BLaER1 (cell line): ENCODE measurements at regions not wholly inside any gene's neighbourhood (a gene's known extent, or its start where the extent isn't known, plus 50 kb on each side); places are given as distances from the start of the nearest gene placed in this dataset.

Source experiments
- H3K27ac ChIP-seq: shearing (Covaris generic); formaldehyde crosslinking; 2 replicates; pipeline ENCODE4 v1.8.1; 2022
- H3K27me3 ChIP-seq: shearing (Covaris generic); formaldehyde crosslinking; 2 replicates; pipeline ENCODE4 v1.8.1; 2022
- H3K36me3 ChIP-seq: shearing (Covaris generic); formaldehyde crosslinking; 2 replicates; pipeline ENCODE4 v1.8.1; 2022
- H3K4me1 ChIP-seq: shearing (Covaris generic); formaldehyde crosslinking; 2 replicates; pipeline ENCODE4 v1.8.1; 2022
- H3K4me2 ChIP-seq: shearing (Covaris generic); formaldehyde crosslinking; 2 replicates; pipeline ENCODE4 v1.8.1; 2022
- H3K4me3 ChIP-seq: shearing (Covaris generic); formaldehyde crosslinking; 2 replicates; pipeline ENCODE4 v1.8.1; 2022
- H3K9ac ChIP-seq: shearing (Covaris generic); formaldehyde crosslinking; 2 replicates; pipeline ENCODE4 v1.8.1; 2022
- H3K9me3 ChIP-seq: shearing (Covaris generic); formaldehyde crosslinking; 2 replicates; pipeline ENCODE4 v1.8.1; 2022
- H4K20me1 ChIP-seq: shearing (Covaris generic); formaldehyde crosslinking; 2 replicates; pipeline ENCODE4 v1.8.1; 2022
- Cebpa-rat ChIP-seq: shearing (Covaris generic); IDR thresholded peaks from 2 replicates; pipeline ENCODE4 v1.8.1; 2022

DNA sequence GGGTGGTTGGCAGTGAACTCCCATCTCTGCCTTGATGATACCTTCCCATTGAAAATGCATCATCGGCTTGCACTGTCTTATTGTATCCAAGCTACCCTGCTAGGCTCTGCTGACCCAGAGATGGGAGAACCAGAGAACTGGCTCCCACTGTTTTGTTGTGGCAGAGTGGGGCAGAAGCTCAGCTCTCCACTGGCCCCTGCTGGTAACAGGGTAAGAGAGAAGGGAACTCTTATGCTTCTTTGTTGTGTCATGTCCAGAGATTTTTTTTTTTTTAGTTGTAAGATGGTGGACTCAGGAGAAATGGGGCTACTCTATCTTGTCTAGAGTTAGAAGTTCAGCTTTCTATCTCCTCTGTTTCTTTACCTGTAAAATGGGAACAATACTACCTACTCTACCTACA is 100.5 kb upstream of the SDK1 start:
- Histone ChIP-seq H3K4me1 (0 out of 2 replicates have a peak, but pooled peaks cover 10% of the 10 kb centered on the region), H3K27ac (no peak overlapping the region), H3K27me3 (no peaks in the 10 kb centered on the region)

GRCh38 chr7:3201306-3201705 is 99.7 kb upstream of the SDK1 start:
- no peak for TF ChIP-seq Cebpa-rat
- no peaks in the 10 kb centered on the region for H3K36me3 ChIP-seq
- peaks cover 3% of the 10 kb centered on the region; the same call in 1 of the 2 replicates for H3K9me3 ChIP-seq
- H3K9ac ChIP-seq = no peak overlapping the region
- H3K27me3 ChIP-seq = no peaks in the 10 kb centered on the region
- H3K27ac ChIP-seq = no peak overlapping the region
- 0 out of 2 replicates have a peak, but pooled peaks cover 10% of the 10 kb centered on the region for H3K4me1 ChIP-seq
- no peak overlapping the region for H3K4me3 ChIP-seq
- H4K20me1 ChIP-seq = no peaks in the 10 kb centered on the region
- no peak overlapping the region for H3K4me2 ChIP-seq

More for the DNA sequence above, 100.5 kb upstream of the SDK1 start:
- no peak for TF ChIP-seq Cebpa-rat
- Histone ChIP-seq H3K9me3 (peaks cover 3% of the 10 kb centered on the region; the same call in 1 of the 2 replicates), H3K9ac (no peak overlapping the region), H3K4me3 (no peak overlapping the region), H3K4me2 (no peak overlapping the region), H3K36me3 (no peaks in the 10 kb centered on the region), H4K20me1 (no peaks in the 10 kb centered on the region)

- Histone ChIP-seq H3K9ac (no peak overlapping the region), H3K27me3 (no peaks in the 10 kb centered on the region), H3K4me1 (0 out of 2 replicates have a peak, but pooled peaks cover 10% of the 10 kb centered on the region), H3K4me2 (no peak overlapping the region), H3K27ac (no peak overlapping the region; the same call in 1 of the 2 replicates), H3K9me3 (peaks cover 3% of the 10 kb centered on the region; the same call in 1 of the 2 replicates), H3K36me3 (no peaks in the 10 kb centered on the region), H4K20me1 (no peaks in the 10 kb centered on the region), H3K4me3 (no peak overlapping the region)
- no peak for TF ChIP-seq Cebpa-rat
Measured at GRCh38 chr7:3201937-3202710, 98.9 kb upstream of the SDK1 start.

- TF ChIP-seq Cebpa-rat = no peak
- Histone ChIP-seq H3K36me3 (no peaks in the 10 kb centered on the region), H3K27ac (no peak overlapping the region), H4K20me1 (no peaks in the 10 kb centered on the region), H3K9ac (no peak overlapping the region), H3K9me3 (peaks cover 3% of the 10 kb centered on the region; the same call in 1 of the 2 replicates), H3K4me3 (no peak overlapping the region), H3K27me3 (no peaks in the 10 kb centered on the region), H3K4me2 (no peak overlapping the region), H3K4me1 (0 out of 2 replicates have a peak, but pooled peaks cover 6% of the 10 kb centered on the region)
Measured at GRCh38 chr7:3204526-3204925, 96.5 kb upstream of the SDK1 start.

- Histone ChIP-seq H3K36me3 (no peaks in the 10 kb centered on the region), H3K4me3 (no peak overlapping the region), H3K4me2 (no peak overlapping the region), H3K4me1 (0 out of 2 replicates have a peak, but pooled peaks cover 6% of the 10 kb centered on the region), H4K20me1 (no peaks in the 10 kb centered on the region), H3K27me3 (no peaks in the 10 kb centered on the region), H3K9me3 (no peaks in the 10 kb centered on the region), H3K27ac (no peak overlapping the region), H3K9ac (no peak overlapping the region)
- no peak for TF ChIP-seq Cebpa-rat
Measured at GRCh38 chr7:3206101-3206500, 95.0 kb upstream of the SDK1 start.

- TF ChIP-seq Cebpa-rat = no peak
- H4K20me1 ChIP-seq = no peaks in the 10 kb centered on the region
- H3K4me1 ChIP-seq = 0 out of 2 replicates have a peak, but pooled peaks cover 6% of the 10 kb centered on the region
- H3K27ac ChIP-seq = no peak overlapping the region
- no peaks in the 10 kb centered on the region for H3K9me3 ChIP-seq
- no peak overlapping the region for H3K4me3 ChIP-seq
- no peak overlapping the region for H3K4me2 ChIP-seq
- H3K9ac ChIP-seq = no peak overlapping the region
- no peaks in the 10 kb centered on the region for H3K36me3 ChIP-seq
- H3K27me3 ChIP-seq = no peaks in the 10 kb centered on the region
Measured at GRCh38 chr7:3206771-3207191, 94.3 kb upstream of the SDK1 start.

DNA sequence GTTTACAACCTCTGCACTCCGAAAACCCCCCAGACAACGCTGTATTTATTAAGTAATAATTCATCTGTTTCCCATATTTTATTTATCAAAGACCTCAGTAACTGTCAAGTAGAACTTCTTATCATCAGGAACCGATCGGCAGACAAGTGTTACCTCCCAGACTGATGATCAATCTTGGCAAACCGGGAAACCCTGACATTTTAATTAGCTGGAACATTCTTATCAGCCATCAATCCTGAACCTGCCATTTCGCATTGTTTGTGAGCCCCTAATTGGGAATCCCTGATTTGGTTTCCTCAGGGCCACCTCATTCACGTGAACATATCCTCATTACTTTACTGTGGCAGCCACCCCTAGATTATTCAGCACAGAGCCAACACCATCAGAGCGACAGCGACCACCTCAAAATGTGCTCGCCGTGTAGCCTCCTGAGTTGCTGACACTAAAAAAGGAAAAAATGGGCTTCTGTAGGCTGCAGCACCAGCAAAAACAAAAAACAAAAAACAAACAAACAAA is 93.6 kb upstream of the SDK1 start:
- no peaks in the 10 kb centered on the region for H3K9me3 ChIP-seq
- no peaks in the 10 kb centered on the region for H4K20me1 ChIP-seq
- no peak overlapping the region for H3K9ac ChIP-seq
- H3K4me3 ChIP-seq = no peak overlapping the region
- 0 out of 2 replicates have a peak, but pooled peaks cover 1% of the 10 kb centered on the region for H3K4me1 ChIP-seq
- no peak overlapping the region for H3K27ac ChIP-seq
- H3K27me3 ChIP-seq = no peaks in the 10 kb centered on the region
- no peak overlapping the region for H3K4me2 ChIP-seq
- no peaks in the 10 kb centered on the region for H3K36me3 ChIP-seq
- TF ChIP-seq Cebpa-rat = no peak

DNA sequence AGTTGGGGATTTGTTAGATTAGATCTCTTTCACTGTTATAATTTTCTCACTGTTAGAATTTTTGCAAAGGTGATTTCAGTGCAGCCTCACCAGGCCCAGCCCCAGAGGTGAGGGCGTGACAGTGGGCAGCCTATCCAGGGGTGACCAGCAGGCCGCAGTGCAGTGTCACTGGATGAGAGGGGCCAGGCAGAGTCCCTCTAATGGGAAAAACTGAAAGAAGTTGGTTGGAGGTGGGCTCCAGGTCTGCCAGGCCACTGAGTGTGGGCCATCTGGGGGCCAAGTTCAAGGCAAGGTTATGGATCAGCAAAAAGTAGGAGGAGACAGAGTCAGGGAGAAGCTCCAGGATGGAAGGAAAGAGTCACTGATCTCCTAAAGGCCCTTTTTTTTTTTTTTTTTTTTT is 90.5 kb upstream of the SDK1 start:
- H3K27me3 ChIP-seq = no peaks in the 10 kb centered on the region
- no peak overlapping the region for H3K4me2 ChIP-seq
- H3K4me1 ChIP-seq = no peaks in the 10 kb centered on the region
- H3K9ac ChIP-seq = no peak overlapping the region
- H4K20me1 ChIP-seq = no peaks in the 10 kb centered on the region
- no peaks in the 10 kb centered on the region for H3K36me3 ChIP-seq
- no peak overlapping the region for H3K27ac ChIP-seq
- H3K4me3 ChIP-seq = no peak overlapping the region
- H3K9me3 ChIP-seq = no peaks in the 10 kb centered on the region
- TF ChIP-seq Cebpa-rat = no peak

DNA sequence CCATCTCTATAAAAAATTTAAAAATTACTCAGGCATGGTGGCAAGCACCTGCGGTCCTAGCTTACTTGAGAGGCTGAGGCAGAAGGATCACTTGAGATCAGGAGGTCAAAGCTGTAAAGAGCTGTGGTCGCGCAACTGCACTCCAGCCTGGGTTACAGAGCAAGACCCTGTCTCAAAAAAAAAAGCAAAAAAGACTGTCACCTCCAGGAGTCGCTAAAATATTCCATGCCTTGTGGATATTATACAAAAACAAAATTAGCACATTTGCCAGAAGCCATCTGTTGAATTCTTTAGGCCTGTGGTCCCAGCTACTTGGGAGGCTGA is 87.0 kb upstream of the SDK1 start:
- no peak overlapping the region for H3K4me3 ChIP-seq

More for the DNA sequence above, 87.0 kb upstream of the SDK1 start:
- Histone ChIP-seq H3K9me3 (no peaks in the 10 kb centered on the region), H3K36me3 (no peaks in the 10 kb centered on the region), H3K27ac (no peak overlapping the region), H3K4me2 (no peak overlapping the region), H4K20me1 (no peaks in the 10 kb centered on the region), H3K4me1 (peaks cover 10% of the 10 kb centered on the region), H3K9ac (no peak overlapping the region), H3K27me3 (no peaks in the 10 kb centered on the region)
- no peak for TF ChIP-seq Cebpa-rat
